ENCODE measurements at regions not wholly inside any gene's neighbourhood (a gene's known extent, or its start where the extent isn't known, plus 50 kb on each side); places are given as distances from the start of the nearest gene placed in this dataset.
"Not testable (repeated sequence)": the region's sequence is repeated elsewhere in the genome, so short reads cannot be mapped to it uniquely, and the experiment has no call there.

DNA sequence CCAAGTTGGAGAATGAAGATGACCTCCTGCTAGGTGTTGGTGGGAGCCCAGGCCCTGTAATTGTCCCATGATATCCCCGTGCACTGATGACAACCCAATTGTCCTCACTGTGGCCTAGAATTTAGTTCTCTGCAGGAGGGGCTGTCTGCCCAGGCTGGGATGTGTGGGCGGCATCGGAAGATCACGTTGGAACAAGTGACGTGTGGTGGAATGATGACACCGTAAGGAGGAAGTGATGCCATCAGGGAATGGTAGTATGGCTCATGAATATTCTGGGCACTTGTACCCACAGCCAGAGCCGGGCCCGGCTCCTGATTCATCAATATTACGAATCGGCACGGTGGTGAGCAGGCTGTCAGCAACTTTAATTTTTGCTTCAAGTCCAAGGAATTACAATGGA, 111.6 kb downstream of the MIAT start:
- DNase-seq (ENCODE audit: low read depth in 2 of 3, low spot score in 1 of 3) = no peak

DNA sequence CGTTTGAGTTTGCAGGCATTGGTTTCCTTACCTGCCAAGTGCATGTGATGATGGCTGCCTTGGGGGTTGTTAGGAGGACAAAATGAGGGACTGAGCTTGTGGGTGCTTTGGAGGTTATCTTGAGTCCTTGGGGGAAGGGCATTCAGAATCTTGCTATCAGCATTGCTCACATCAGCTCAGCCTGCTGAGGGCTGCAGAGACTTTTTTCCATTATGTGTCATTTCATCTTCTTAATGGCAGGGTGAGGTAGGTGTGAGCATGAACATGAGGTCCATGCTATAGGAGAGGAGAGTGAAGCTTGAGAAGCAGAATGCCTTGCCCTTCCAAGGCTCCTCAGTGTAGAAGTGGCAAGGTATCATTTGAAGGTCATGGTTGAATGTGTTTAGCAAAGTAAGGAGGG, 112.3 kb downstream of the MIAT start:
- DNase-seq (ENCODE audit: low read depth in 2 of 3, low spot score in 1 of 3) = no peak

DNA sequence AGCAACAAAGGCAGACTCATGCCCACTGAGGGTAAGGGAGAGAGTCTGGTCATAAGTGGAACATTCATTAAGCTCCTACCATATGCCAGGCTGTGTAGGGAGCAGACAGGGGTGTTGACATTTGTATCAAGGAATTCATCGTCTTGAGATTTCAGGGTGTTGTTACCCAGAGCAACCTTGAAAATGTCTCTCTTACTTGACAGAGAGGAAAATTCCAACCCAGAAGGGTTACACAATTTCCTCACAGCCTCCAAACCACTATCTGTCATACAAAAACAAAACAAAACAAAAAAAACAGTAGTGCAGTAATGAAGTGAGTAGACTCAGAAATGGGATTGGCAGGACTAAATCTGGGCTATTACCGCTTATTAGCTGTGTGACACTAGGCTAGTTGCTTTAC, 113.2 kb downstream of the MIAT start:
- no peak for DNase-seq (ENCODE audit: low read depth in 2 of 3, low spot score in 1 of 3)

GRCh38 chr22:26773054-26773453, 115.7 kb downstream of the MIAT start:
- not testable (repeated sequence) for DNase-seq (ENCODE audit: low read depth in 2 of 3, low spot score in 1 of 3)

DNA sequence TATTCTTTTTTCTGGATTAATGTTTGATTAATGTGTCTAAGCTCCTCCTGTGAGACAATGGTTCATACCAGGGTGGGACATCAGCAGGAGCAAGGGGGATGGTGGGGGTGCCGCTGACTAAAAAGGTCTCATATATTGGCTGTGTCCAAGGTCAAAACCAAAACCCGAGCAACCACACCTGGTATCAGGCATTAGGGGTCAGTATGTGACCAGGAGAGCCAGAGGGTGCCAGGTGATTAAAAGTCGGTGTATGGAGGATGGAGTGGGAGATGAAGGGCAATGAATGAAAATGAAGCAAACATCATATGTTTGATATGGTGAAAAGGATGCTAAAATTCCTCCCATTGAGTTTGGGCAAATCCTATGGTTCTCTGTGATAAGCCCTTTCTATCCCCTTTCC, 118.0 kb downstream of the MIAT start:
- DNase-seq (ENCODE audit: low read depth in 2 of 3, low spot score in 1 of 3) = no peak

GRCh38 chr22:26777156-26777801, 119.9 kb downstream of the MIAT start:
- DNase-seq (ENCODE audit: low read depth in 2 of 3, low spot score in 1 of 3) = no peak

GRCh38 chr22:26778372-26778771, 121.0 kb downstream of the MIAT start:
- no peak for DNase-seq (ENCODE audit: low read depth in 2 of 3, low spot score in 1 of 3)

DNA sequence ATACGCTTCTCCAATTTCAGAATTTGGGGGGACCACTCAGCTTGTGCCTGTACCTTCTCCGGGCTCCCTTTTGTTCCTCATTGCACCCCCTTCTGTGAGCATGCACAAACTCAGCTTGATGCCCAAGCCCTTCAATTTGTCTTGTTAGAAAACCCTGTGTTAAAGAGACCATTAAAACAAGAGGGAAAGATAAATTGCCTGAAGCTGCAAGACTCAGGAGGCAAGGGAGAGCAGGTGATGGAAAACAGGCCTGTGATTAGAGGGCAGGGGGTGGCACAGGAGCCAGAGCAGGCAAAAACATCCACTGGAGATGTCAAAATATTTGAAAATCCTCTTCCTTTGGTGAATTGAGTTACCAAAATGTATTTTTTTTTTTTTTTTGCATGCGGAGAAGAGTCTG, 121.7 kb downstream of the MIAT start:
- no peak for DNase-seq (ENCODE audit: low read depth in 2 of 3, low spot score in 1 of 3)

GRCh38 chr22:26779929-26780328, 122.5 kb downstream of the MIAT start:
- DNase-seq (ENCODE audit: low read depth in 2 of 3, low spot score in 1 of 3) = no peak

DNA sequence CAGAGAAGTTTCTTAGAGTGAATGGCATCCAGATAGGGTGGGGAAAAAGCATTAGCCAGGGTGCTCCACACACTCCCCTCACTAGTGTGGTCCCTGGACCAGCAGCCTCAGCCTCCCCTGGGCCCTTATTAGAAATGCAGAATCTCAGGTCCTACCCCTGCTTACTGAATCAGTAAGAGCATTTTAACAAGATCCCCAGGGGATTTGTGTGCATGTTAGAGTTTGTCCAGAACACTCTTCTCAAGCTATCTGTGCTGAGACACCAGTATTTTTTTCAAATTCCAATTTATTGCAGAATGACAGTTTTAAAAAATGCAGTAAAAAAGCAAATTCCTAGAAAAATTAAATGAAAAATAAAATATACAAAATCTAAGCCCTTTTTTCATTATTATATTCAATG, 123.1 kb downstream of the MIAT start:
- no peak for DNase-seq (ENCODE audit: low read depth in 2 of 3, low spot score in 1 of 3)

- DNase-seq (ENCODE audit: low read depth in 2 of 3, low spot score in 1 of 3) = no peak
Observed at GRCh38 chr22:26781062-26781461, 123.7 kb downstream of the MIAT start.

DNA sequence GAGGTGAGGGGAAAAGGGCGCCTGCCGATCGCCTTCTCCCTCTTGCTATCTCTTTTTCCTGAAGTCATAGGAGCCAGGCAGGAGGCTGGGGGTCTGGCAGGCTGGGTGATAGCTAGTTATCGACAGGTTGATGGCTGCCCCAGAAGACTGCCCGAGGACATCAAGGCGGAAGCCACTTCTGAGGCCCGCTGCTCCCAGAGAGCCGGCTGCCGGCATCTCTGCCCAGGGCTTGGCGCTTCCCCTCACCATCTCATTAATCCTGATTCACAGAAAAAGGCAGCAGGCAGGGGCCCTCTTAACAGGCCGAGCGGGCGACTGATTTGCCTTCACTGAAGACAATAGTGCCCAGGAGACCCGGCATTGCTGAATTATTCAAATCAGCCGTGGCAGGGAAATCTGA, 124.2 kb downstream of the MIAT start:
- no peak for DNase-seq (ENCODE audit: low read depth in 2 of 3, low spot score in 1 of 3)

DNA sequence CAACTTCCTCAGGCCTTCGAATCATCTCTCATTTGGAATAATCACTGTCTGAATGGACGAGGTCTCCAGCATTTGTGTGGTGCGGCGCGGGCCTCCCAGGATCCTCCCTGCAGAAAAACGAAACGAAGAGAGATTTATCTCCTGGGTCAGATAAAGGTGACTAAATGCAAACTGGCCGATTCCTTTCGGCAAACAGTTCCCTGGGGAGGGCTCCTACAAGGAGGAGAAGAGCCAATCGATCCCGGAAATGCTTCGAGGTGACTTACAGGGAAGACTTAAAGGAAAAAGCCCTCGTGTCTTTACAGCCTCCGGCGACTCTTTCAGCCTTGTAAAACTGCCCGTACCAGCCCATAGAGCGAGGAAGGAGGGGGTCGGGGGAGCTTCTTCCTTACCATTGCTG, 126.5 kb downstream of the MIAT start:
- no peak for DNase-seq (ENCODE audit: low read depth in 2 of 3, low spot score in 1 of 3)

DNA sequence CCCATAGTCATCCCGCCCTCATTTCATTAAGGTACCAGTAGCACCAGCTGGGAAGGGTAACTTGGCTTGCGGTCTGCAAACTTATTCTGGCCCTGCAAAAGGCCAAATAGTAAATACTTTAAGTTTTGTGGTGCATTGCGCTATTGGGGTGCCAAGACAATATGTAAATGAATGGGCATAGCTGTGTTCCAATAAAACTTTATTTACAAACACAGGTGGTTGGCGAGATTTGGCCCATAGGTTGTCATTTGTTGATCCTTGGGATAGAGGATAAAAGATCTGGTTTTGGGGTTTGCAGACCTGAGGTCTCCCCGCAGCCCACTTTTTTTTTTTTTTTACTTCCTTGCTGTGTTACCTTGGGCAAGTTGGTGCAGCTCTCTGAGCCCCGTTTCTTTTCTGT, 127.4 kb downstream of the MIAT start:
- no peak for DNase-seq (ENCODE audit: low read depth in 2 of 3, low spot score in 1 of 3)

DNA sequence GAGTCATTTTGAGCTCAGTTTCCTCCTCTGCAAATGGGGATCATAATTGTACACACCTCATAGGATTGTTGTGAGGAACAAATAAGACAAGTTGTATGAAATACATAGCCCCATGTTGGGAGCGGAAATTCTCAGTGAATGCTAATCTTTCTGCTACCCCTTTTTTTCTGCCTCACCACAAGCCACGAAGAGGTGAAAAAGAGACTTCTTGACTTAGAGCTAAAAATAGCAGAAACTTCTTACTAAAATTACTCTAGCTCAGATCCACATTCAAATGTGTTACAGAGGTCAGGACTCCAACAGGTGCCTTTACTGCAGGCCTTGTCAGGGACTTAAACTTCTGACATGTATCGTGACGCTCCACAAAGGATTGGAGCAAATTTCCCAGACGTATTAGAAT, 128.5 kb downstream of the MIAT start:
- DNase-seq (ENCODE audit: low read depth in 2 of 3, low spot score in 1 of 3) = no peak

GRCh38 chr22:26786398-26786797, 129.0 kb downstream of the MIAT start:
- no peak for DNase-seq (ENCODE audit: low read depth in 2 of 3, low spot score in 1 of 3)

GRCh38 chr22:26789951-26790350, 132.6 kb downstream of the MIAT start:
- no peak for DNase-seq (ENCODE audit: low read depth in 2 of 3, low spot score in 1 of 3)

GRCh38 chr22:26792522-26792921, 135.1 kb downstream of the MIAT start:
- no peak for DNase-seq (ENCODE audit: low read depth in 2 of 3, low spot score in 1 of 3)

- DNase-seq (ENCODE audit: low read depth in 2 of 3, low spot score in 1 of 3) = no peak
Observed at GRCh38 chr22:26796785-26797184, 139.4 kb downstream of the MIAT start.

DNA sequence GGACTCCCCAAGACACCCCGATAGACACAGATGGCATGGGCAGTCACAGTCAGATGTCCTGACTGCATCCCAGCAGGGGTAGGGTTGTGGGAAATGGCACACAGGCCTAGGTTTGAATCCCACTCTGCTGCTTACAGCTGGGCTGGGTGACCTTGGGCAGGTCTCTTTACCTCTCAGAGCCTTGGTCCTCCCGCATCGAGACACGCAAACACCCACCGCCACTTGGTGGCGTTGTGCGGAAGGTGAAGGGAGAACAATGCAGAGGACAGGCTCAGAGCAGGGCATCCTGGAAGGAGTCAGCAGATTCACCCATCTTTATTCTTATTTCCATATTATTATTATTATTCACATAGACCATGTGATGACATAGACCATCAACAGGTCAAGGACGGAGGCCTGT, 140.5 kb downstream of the MIAT start:
- no peak for DNase-seq (ENCODE audit: low read depth in 2 of 3, low spot score in 1 of 3)

- no peak for DNase-seq (ENCODE audit: low read depth in 2 of 3, low spot score in 1 of 3)
Observed at GRCh38 chr22:26798462-26799065, 141.2 kb downstream of the MIAT start.

DNA sequence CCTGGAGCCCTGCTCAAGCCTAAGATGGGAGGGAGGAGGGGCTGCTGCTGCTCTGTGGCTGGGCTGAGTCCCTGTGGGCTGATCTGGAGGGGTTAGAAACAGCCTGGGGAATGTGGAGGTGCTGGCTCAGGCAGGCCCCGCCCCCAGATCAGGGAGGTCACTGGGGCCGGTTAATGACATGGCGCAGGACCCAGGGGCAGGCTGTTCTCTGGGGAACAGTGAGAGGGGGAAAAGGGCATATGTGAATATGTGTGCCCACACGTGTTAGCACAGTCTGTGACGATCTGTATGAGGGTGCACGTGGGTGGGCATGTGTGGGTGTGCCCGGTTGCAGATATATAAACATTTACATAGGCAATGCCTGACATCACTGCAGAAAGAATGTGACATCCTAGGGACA, 143.5 kb downstream of the MIAT start:
- no peak for DNase-seq (ENCODE audit: low read depth in 2 of 3, low spot score in 1 of 3)

GRCh38 chr22:26801449-26801848, 144.1 kb downstream of the MIAT start:
- DNase-seq (ENCODE audit: low read depth in 2 of 3, low spot score in 1 of 3) = no peak

Measured in stimulated activated CD4-positive, alpha-beta T cell treated with anti-CD3 and anti-CD28 coated beads, Interleukin-12 subunit alpha, Interleukin-12 subunit beta, amount 100 ng/mL, for 48 hours (primary cell).